Left lung (tissue), 4 donors: ENCODE measurements at regions not wholly inside any gene's neighbourhood (a gene's known extent, or its start where the extent isn't known, plus 50 kb on each side); places are given as distances from the start of the nearest gene placed in this dataset.

ENCODE experiments used
- ATAC-seq: fragments of 200-7000 bp; cut with Tn5 transposase; one replicate; pipeline ENCODE4 v1.9.1; 2020; ENCODE audit warnings: moderate library complexity
- DNase-seq, 4 donors: peaks; one replicate each; pipeline ENCODE4 v3.0.0-alpha.2; 2013 to 2020
- H3K27ac ChIP-seq, 2 donors: fragments of 200-600 bp; sonication (generic) in 1 of 2; one replicate each; pipeline versions ENCODE4 v1.5.0 to v1.8.0; 2020 to 2021
- H3K27me3 ChIP-seq, 2 donors: fragments of 200-600 bp; sonication (generic) in 1 of 2; one replicate each; pipeline versions ENCODE4 v1.5.0 to v1.8.0; 2020 to 2021
- H3K36me3 ChIP-seq, 2 donors: fragments of 200-600 bp; sonication (generic) in 1 of 2; one replicate each; pipeline versions ENCODE4 v1.5.0 to v1.8.0; 2020 to 2021
- H3K4me1 ChIP-seq, 2 donors: fragments of 200-600 bp; one replicate each; pipeline ENCODE4 v1.8.0; 2021
- H3K4me3 ChIP-seq, 2 donors: fragments of 200-600 bp; sonication (generic) in 1 of 2; one replicate each; pipeline versions ENCODE4 v1.5.0 to v1.8.0; 2020 to 2021; ENCODE audit warnings: mild to moderate bottlenecking in 1 of 2
- H3K9me3 ChIP-seq, 2 donors: fragments of 200-600 bp; sonication (generic) in 1 of 2; one replicate each; pipeline versions ENCODE4 v1.5.0 to v1.8.0; 2020 to 2021
- intact Hi-C, 2 donors: fragments of 100-400 bp; cut with DNase I; formaldehyde crosslinking; loops; one replicate each; pipeline versions ENCODE4 v1.11.2 to v1.14.2; 2022
- TF ChIP-seq, protein P1 (sequence below), 2 donors: fragments of 200-600 bp; sonication (generic) in 1 of 2; IDR thresholded peaks; one replicate each; pipeline versions ENCODE4 v1.5.0 to v1.8.0; 2021; ENCODE audit warnings: antibody characterized with exemption in 2 of 2
- donor health status: DM: no; HTN: yes; CAD: no.
- donor health status: DM: no; HTN: no; CAD: no.

GRCh38 chr15:53844634-53845033 lies 85.2 kb upstream of the WDR72 start:
- no peaks in the 10 kb centered on the region for H3K27me3 ChIP-seq
- H3K9me3 ChIP-seq = peaks cover 0 to 5% of the 10 kb centered on the region in 2 donors
- ATAC-seq = peak; percentile 53
- TF ChIP-seq, protein P1, sequence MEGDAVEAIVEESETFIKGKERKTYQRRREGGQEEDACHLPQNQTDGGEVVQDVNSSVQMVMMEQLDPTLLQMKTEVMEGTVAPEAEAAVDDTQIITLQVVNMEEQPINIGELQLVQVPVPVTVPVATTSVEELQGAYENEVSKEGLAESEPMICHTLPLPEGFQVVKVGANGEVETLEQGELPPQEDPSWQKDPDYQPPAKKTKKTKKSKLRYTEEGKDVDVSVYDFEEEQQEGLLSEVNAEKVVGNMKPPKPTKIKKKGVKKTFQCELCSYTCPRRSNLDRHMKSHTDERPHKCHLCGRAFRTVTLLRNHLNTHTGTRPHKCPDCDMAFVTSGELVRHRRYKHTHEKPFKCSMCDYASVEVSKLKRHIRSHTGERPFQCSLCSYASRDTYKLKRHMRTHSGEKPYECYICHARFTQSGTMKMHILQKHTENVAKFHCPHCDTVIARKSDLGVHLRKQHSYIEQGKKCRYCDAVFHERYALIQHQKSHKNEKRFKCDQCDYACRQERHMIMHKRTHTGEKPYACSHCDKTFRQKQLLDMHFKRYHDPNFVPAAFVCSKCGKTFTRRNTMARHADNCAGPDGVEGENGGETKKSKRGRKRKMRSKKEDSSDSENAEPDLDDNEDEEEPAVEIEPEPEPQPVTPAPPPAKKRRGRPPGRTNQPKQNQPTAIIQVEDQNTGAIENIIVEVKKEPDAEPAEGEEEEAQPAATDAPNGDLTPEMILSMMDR (IDR thresholded peaks at IDR 0.05) = no peak
- no peaks in the 10 kb centered on the region for H3K36me3 ChIP-seq
- intact Hi-C loops = no loop called here
- H3K27ac ChIP-seq = no peak overlapping the region
- no peak overlapping the region for H3K4me3 ChIP-seq
- H3K4me1 ChIP-seq = no peaks in the 10 kb centered on the region
- DNase-seq = no peak

GRCh38 chr15:53843869-53844569 lies 84.6 kb upstream of the WDR72 start:
- no peak overlapping the region for H3K27ac ChIP-seq
- ATAC-seq (peak; percentile 44), DNase-seq (no peak)
- no peaks in the 10 kb centered on the region for H3K27me3 ChIP-seq
- H3K4me1 ChIP-seq = no peaks in the 10 kb centered on the region
- TF ChIP-seq, protein P1 (IDR thresholded peaks at IDR 0.05) = no peak
- intact Hi-C loops = no loop called here
- H3K4me3 ChIP-seq = no peak overlapping the region
- peaks cover 0 to 5% of the 10 kb centered on the region in 2 donors for H3K9me3 ChIP-seq
- H3K36me3 ChIP-seq = no peaks in the 10 kb centered on the region

DNA sequence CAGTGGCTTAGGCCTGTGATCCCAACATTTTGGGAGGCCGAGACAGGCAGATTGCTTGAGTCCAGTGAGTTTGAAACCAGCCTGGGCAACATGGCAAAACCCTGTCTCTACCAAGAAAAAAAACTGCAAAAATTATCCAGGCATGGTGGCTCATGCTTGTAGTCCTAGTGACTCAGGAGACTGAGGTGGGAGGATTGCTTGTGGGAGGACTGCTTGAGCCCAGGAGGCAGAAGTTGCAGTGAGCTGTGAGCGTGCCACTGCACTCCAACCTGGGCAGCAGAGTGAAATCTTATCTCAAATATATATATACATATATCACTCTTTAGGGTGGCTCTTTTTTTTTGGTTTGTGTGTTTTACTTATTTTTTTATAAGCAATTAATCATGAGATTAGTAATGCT lies 83.7 kb upstream of the WDR72 start:
- Histone ChIP-seq H3K27ac (no peak overlapping the region), H3K27me3 (no peaks in the 10 kb centered on the region), H3K36me3 (no peaks in the 10 kb centered on the region), H3K4me1 (no peaks in the 10 kb centered on the region), H3K4me3 (no peak overlapping the region), H3K9me3 (peaks cover 0 to 5% of the 10 kb centered on the region in 2 donors)
- DNase-seq = no peak
- TF ChIP-seq, protein P1 (IDR thresholded peaks at IDR 0.05) = no peak
- ATAC-seq = no peak
- intact Hi-C loops = no loop called here

- ATAC-seq = no peak
Measured at GRCh38 chr15:53841651-53842050, 82.2 kb upstream of the WDR72 start.

DNA sequence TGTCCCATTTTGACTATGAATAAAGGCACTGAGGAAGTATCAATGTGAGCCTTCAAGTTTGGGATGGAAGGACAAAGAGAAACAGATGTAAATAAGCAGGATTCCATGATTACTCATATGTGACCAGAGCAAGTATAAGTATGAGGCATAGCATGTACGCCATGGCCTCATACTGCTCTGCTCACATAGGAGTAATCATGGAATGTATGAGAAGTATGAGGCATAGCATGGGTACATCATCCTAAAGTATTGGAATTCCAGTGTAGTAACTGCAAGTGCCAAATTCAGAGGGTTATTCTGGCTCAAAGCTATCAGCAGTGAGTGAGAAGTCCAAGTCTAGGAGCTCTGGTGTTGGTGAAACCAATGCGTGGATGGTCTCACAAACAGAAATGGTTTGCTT lies 81.2 kb upstream of the WDR72 start:
- TF ChIP-seq, protein P1 (IDR thresholded peaks at IDR 0.05) = no peak
- no peaks in the 10 kb centered on the region for H3K4me1 ChIP-seq
- intact Hi-C loops = no loop called here
- H3K36me3 ChIP-seq = no peaks in the 10 kb centered on the region
- no peaks in the 10 kb centered on the region for H3K9me3 ChIP-seq
- H3K4me3 ChIP-seq = no peak overlapping the region
- no peak overlapping the region for H3K27ac ChIP-seq
- DNase-seq (no peak), ATAC-seq (no peak)
- no peaks in the 10 kb centered on the region for H3K27me3 ChIP-seq

More at GRCh38 chr15:53841651-53842050, 82.2 kb upstream of the WDR72 start:
- TF ChIP-seq, protein P1 (IDR thresholded peaks at IDR 0.05) = no peak
- no peaks in the 10 kb centered on the region for H3K27me3 ChIP-seq
- DNase-seq = no peak
- H3K36me3 ChIP-seq = no peaks in the 10 kb centered on the region
- H3K4me1 ChIP-seq = no peaks in the 10 kb centered on the region
- H3K4me3 ChIP-seq = no peak overlapping the region
- no peaks in the 10 kb centered on the region for H3K9me3 ChIP-seq
- intact Hi-C loops = no loop called here
- no peak overlapping the region for H3K27ac ChIP-seq
